Fibroblast of lung (primary cell): ENCODE measurements at regions not wholly inside any gene's neighbourhood (a gene's known extent, or its start where the extent isn't known, plus 50 kb on each side); places are given as distances from the start of the nearest gene placed in this dataset.

Source experiments
- DNase-seq, 2 donors: peaks; one replicate each; pipeline versions ENCODE4 v3.0.0 to v3.0.0-alpha.2; 2010; ENCODE audit warnings: low read depth in 2 of 2
- H2AFZ ChIP-seq: 2 replicates; pipeline ENCODE4 v1.5.1; 2012; ENCODE audit warnings: low read length, control low read depth, inconsistent platforms
- H3K27ac ChIP-seq: 2 replicates; pipeline ENCODE4 v1.5.1; 2011; ENCODE audit warnings: low read length, control low read depth; ENCODE audit not compliant: insufficient read depth
- H3K27me3 ChIP-seq: 2 replicates; pipeline ENCODE4 v1.5.1; 2011; ENCODE audit warnings: mild to moderate bottlenecking, low read length; ENCODE audit not compliant: control insufficient read depth, insufficient read depth
- H3K36me3 ChIP-seq: 2 replicates; pipeline ENCODE4 v1.5.1; 2011; ENCODE audit warnings: low read length; ENCODE audit not compliant: control insufficient read depth, insufficient read depth
- H3K4me1 ChIP-seq: 2 replicates; pipeline ENCODE4 v1.5.1; 2011; ENCODE audit warnings: low read length; ENCODE audit not compliant: control insufficient read depth, insufficient read depth; ENCODE audit errors: extremely low read depth
- H3K4me2 ChIP-seq: 2 replicates; pipeline ENCODE4 v1.5.1; 2011; ENCODE audit warnings: low read length, control low read depth; ENCODE audit not compliant: insufficient read depth; ENCODE audit errors: extremely low read depth
- H3K4me3 ChIP-seq, 4 experiments: fragments of 200-600 bp in 1 of 4; sonication (generic) in 1 of 4; replicated peaks in 1 of 4; 2 replicates each; pipeline ENCODE4 v1.5.1; 2011 to 2016; ENCODE audit warnings: low read length in 4 of 4, low read depth in 3 of 4, mild to moderate bottlenecking in 3 of 4, control low read depth in 2 of 4, inconsistent platforms in 1 of 4, mixed read lengths in 1 of 4; ENCODE audit not compliant: insufficient read depth in 1 of 4; ENCODE audit errors: control extremely low read depth in 1 of 4
- H3K79me2 ChIP-seq: 2 replicates; pipeline ENCODE4 v1.5.1; 2012; ENCODE audit warnings: mild to moderate bottlenecking, low read length, inconsistent platforms; ENCODE audit not compliant: control insufficient read depth, insufficient read depth
- H3K9ac ChIP-seq: 2 replicates; pipeline ENCODE4 v1.5.1; 2011; ENCODE audit warnings: mild to moderate bottlenecking, low read length, control low read depth; ENCODE audit not compliant: insufficient read depth
- H3K9me3 ChIP-seq: 2 replicates; pipeline ENCODE4 v1.5.1; 2012; ENCODE audit warnings: low read depth, low read length; ENCODE audit not compliant: control insufficient read depth, insufficient read depth
- H4K20me1 ChIP-seq: 2 replicates; pipeline ENCODE4 v1.5.1; 2011; ENCODE audit warnings: low read length; ENCODE audit not compliant: control insufficient read depth, insufficient read depth; ENCODE audit errors: extremely low read depth
- CTCF ChIP-seq, 2 donors: IDR thresholded peaks in 1 of 2; conservative IDR thresholded peaks in 1 of 2; 1 replicate in 1 of 2; 2 replicates in 1 of 2; pipeline ENCODE4 v1.5.1; 2011 to 2012; ENCODE audit warnings: low read length in 2 of 2, control low read depth in 1 of 2, inconsistent platforms in 1 of 2, low read depth in 1 of 2, mild to moderate bottlenecking in 1 of 2
- EZH2 ChIP-seq: IDR thresholded peaks from 2 replicates; pipeline ENCODE4 v1.5.1; 2012; ENCODE audit warnings: low read length, control low read depth, mild to moderate bottlenecking; ENCODE audit errors: missing control alignments

DNA sequence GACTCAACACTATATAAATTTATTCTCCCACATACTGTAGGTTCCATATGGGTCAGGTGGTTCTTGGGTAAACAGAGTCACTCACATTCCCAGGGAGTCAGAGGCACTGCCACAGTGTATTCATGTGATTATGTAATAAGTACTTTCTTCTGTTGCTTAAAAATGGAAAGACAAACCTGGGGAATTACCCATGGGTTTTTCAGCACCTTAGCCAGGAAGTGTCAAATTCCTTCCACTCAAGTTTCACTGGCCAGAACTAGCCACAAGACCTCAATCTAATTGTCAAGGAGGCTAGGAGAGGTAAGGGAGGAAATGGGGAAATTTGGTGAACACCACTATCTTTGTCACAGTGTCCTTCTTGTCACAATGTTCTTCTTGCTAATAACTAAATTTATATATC is 333.2 kb upstream of the MDGA2 start:
- DNase-seq: no peak
- H3K27ac ChIP-seq: no peak overlapping the region
- H3K36me3 ChIP-seq: no peaks in the 10 kb centered on the region
- no peak overlapping the region for H2AFZ ChIP-seq
- no peak overlapping the region for H3K9ac ChIP-seq
- H3K79me2 ChIP-seq: no peaks in the 10 kb centered on the region
- H3K9me3 ChIP-seq: no peaks in the 10 kb centered on the region
- no peaks in the 10 kb centered on the region for H4K20me1 ChIP-seq
- no peaks in the 10 kb centered on the region for H3K4me1 ChIP-seq
- no peaks in the 10 kb centered on the region for H3K27me3 ChIP-seq
- H3K4me3 ChIP-seq: no peak overlapping the region
- no peak for TF ChIP-seq CTCF (conservative IDR thresholded peaks at IDR 0.05 in 1 of 2, IDR thresholded peaks at IDR 0.05 in 1 of 2; ENCODE audit: low read depth in 1 of 2, low read length in 2 of 2)
- no peak for TF ChIP-seq EZH2
- no peak overlapping the region for H3K4me2 ChIP-seq

DNA sequence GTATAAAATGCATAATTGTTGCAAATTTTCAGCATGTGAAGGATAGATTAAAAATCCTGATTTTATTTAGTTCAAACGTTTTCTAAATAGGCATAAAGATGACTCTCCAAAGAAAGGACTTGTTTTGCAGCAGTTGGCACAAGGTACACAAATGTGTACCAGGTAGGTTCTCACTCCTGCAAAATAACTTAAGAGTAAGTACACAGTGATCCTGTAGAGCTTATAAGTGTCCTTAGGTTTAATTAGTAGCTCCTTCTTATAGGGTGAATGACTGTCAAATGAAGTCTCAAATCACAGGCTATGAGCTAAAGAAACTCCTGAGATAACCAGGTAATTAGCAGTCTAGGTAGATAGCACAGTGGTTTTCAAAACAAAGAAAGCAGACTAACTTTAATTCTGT is 330.6 kb upstream of the MDGA2 start:
- Histone ChIP-seq H3K27me3 (no peaks in the 10 kb centered on the region), H3K4me1 (no peaks in the 10 kb centered on the region), H3K9ac (no peak overlapping the region), H3K79me2 (no peaks in the 10 kb centered on the region), H3K9me3 (no peaks in the 10 kb centered on the region), H3K27ac (no peak overlapping the region), H3K4me2 (no peak overlapping the region), H2AFZ (no peak overlapping the region), H3K4me3 (no peak overlapping the region), H3K36me3 (no peaks in the 10 kb centered on the region), H4K20me1 (no peaks in the 10 kb centered on the region)
- DNase-seq: no peak
- TF ChIP-seq CTCF (conservative IDR thresholded peaks at IDR 0.05 in 1 of 2, IDR thresholded peaks at IDR 0.05 in 1 of 2; ENCODE audit: low read depth in 1 of 2, low read length in 2 of 2): no peak
- no peak for TF ChIP-seq EZH2

- no peak overlapping the region for H3K4me3 ChIP-seq
- no peak for DNase-seq
- H3K9me3 ChIP-seq: no peaks in the 10 kb centered on the region
- H4K20me1 ChIP-seq: no peaks in the 10 kb centered on the region
- no peak for TF ChIP-seq EZH2
- no peak for TF ChIP-seq CTCF (conservative IDR thresholded peaks at IDR 0.05 in 1 of 2, IDR thresholded peaks at IDR 0.05 in 1 of 2; ENCODE audit: low read depth in 1 of 2, low read length in 2 of 2)
- no peak overlapping the region for H3K4me2 ChIP-seq
- no peak overlapping the region for H3K27ac ChIP-seq
- H3K79me2 ChIP-seq: no peaks in the 10 kb centered on the region
- H2AFZ ChIP-seq: no peak overlapping the region
- H3K36me3 ChIP-seq: no peaks in the 10 kb centered on the region
- no peaks in the 10 kb centered on the region for H3K4me1 ChIP-seq
- H3K27me3 ChIP-seq: no peaks in the 10 kb centered on the region
- H3K9ac ChIP-seq: no peak overlapping the region
Observed at GRCh38 chr14:47993883-47994282, 318.5 kb upstream of the MDGA2 start.
